H1 (cell line): ENCODE measurements at regions not wholly inside any gene's neighbourhood (a gene's known extent, or its start where the extent isn't known, plus 50 kb on each side); places are given as distances from the start of the nearest gene placed in this dataset.

Source experiments
- CTCF ChIA-PET: fragments of 300-600 bp; sonication (Branson Sonifier 250); formaldehyde crosslinking; loops from one replicate; lab custom pipeline; 2021; ENCODE audit not compliant: partially characterized antibody; lab: Charles Lee
- POLR2A ChIA-PET: fragments of 300-600 bp; sonication (Branson Sonifier 250); formaldehyde crosslinking; loops from one replicate; lab custom pipeline; 2021; ENCODE audit warnings: inconsistent platforms; ENCODE audit not compliant: partially characterized antibody; lab: Charles Lee
- DNase-seq, 2 experiments: peaks; one replicate each; pipeline versions ENCODE4 v3.0.0 to v3.0.0-alpha.2; 2010 to 2022; ENCODE audit warnings: low spot score in 2 of 2, low read depth in 1 of 2, mixed read lengths in 1 of 2
- FAIRE-seq: peaks from 2 replicates; lab custom pipeline; 2011; peaks lifted over from hg19 to GRCh38; lab: Jason Lieb, UNC
- H2AFZ ChIP-seq: 2 replicates; pipeline ENCODE4 v1.8.1; 2012; ENCODE audit warnings: low read length, inconsistent platforms
- H2AK5ac ChIP-seq: 2 replicates; pipeline ENCODE4 v1.6.1; 2013; ENCODE audit warnings: low read depth, low read length
- H2BK120ac ChIP-seq: replicated peaks from 2 replicates; pipeline ENCODE3; 2013; ENCODE audit warnings: low read depth, low read length, inconsistent platforms
- H2BK12ac ChIP-seq: 2 replicates; pipeline ENCODE4 v1.6.1; 2013; ENCODE audit warnings: low read depth, low read length
- H2BK15ac ChIP-seq: 2 replicates; pipeline ENCODE4 v1.6.1; 2013; ENCODE audit warnings: low read length
- H2BK20ac ChIP-seq: 2 replicates; pipeline ENCODE4 v1.6.1; 2013; ENCODE audit warnings: low read length
- H2BK5ac ChIP-seq: 2 replicates; pipeline ENCODE4 v1.6.1; 2013; ENCODE audit warnings: low read depth, low read length
- H3K14ac ChIP-seq: 2 replicates; pipeline ENCODE4 v1.6.1; 2013; ENCODE audit warnings: inconsistent platforms; ENCODE audit not compliant: insufficient read length
- H3K18ac ChIP-seq: 2 replicates; pipeline ENCODE4 v1.6.1; 2013; ENCODE audit warnings: low read length; ENCODE audit errors: extremely low read depth
- H3K23ac ChIP-seq: 2 replicates; pipeline ENCODE4 v1.6.1; 2013; ENCODE audit warnings: inconsistent platforms; ENCODE audit not compliant: insufficient read length
- H3K23me2 ChIP-seq: 2 replicates; pipeline ENCODE4 v1.6.1; 2013; ENCODE audit warnings: low read depth, low read length
- H3K27ac ChIP-seq: 2 replicates; pipeline ENCODE4 v1.6.1; 2011; ENCODE audit warnings: low read depth, low read length, inconsistent platforms
- H3K27me3 ChIP-seq, 4 experiments: replicated peaks in 1 of 4; 1 replicate in 1 of 4; 2 replicates in 3 of 4; pipeline versions ENCODE4 v1.6.1 to v1.8.1; 2011 to 2013; ENCODE audit warnings: low read length in 3 of 4, mild to moderate bottlenecking in 3 of 4, inconsistent platforms in 2 of 4, mixed read lengths in 2 of 4, moderate library complexity in 1 of 4; ENCODE audit not compliant: control insufficient read depth in 3 of 4, insufficient read depth in 3 of 4; ENCODE audit errors: extremely low read depth in 1 of 4
- H3K36me3 ChIP-seq, 4 experiments: 2 replicates each; pipeline versions ENCODE4 v1.6.1 to v1.8.1; 2011 to 2013; ENCODE audit warnings: mild to moderate bottlenecking in 4 of 4, low read length in 3 of 4, moderate library complexity in 2 of 4, control low read depth in 1 of 4, inconsistent platforms in 1 of 4; ENCODE audit not compliant: insufficient read depth in 4 of 4, control insufficient read depth in 2 of 4
- H3K4ac ChIP-seq: replicated peaks from 2 replicates; pipeline ENCODE3; 2013; ENCODE audit warnings: low read length, low read depth, mixed read lengths, inconsistent platforms; ENCODE audit not compliant: insufficient read length
- H3K4me1 ChIP-seq, 4 experiments: replicated peaks in 1 of 4; 1 replicate in 1 of 4; 2 replicates in 3 of 4; pipeline versions ENCODE4 v1.6.1 to v1.8.1; 2011 to 2013; ENCODE audit warnings: low read length in 3 of 4, inconsistent platforms in 2 of 4, mixed read lengths in 1 of 4; ENCODE audit not compliant: insufficient read depth in 4 of 4, control insufficient read depth in 3 of 4
- H3K4me2 ChIP-seq, 2 experiments: 2 replicates each; pipeline versions ENCODE4 v1.6.1 to v1.8.1; 2011 to 2013; ENCODE audit warnings: low read depth in 2 of 2, low read length in 2 of 2, control low read depth in 1 of 2, inconsistent platforms in 1 of 2, mild to moderate bottlenecking in 1 of 2; ENCODE audit not compliant: insufficient read depth in 1 of 2
- H3K4me3 ChIP-seq, 4 experiments: fragments of 200-600, 300-600 bp in 1 of 4; sonication (generic), shearing (Covaris generic), sonication (Bioruptor Twin) in 1 of 4; 2 replicates each; pipeline versions ENCODE4 v1.5.1 to v1.8.1; 2011 to 2016; ENCODE audit warnings: low read length in 4 of 4, low read depth in 3 of 4, control low read depth in 2 of 4, inconsistent platforms in 2 of 4, mild to moderate bottlenecking in 2 of 4, mixed read lengths in 1 of 4, moderate library complexity in 1 of 4; ENCODE audit not compliant: insufficient read depth in 2 of 4; ENCODE audit errors: extremely low read depth in 1 of 4
- H3K56ac ChIP-seq: replicated peaks from 2 replicates; pipeline ENCODE3; 2013; ENCODE audit warnings: low read depth, mild to moderate bottlenecking, mixed read lengths, low read length, inconsistent platforms; ENCODE audit not compliant: insufficient read length
- H3K79me1 ChIP-seq: 2 replicates; pipeline ENCODE4 v1.6.1; 2013; ENCODE audit warnings: low read depth, low read length, control low read depth
- H3K79me2 ChIP-seq, 2 experiments: 2 replicates each; pipeline versions ENCODE4 v1.6.1 to v1.8.1; 2012 to 2013; ENCODE audit warnings: low read length in 2 of 2, mild to moderate bottlenecking in 2 of 2, inconsistent platforms in 1 of 2; ENCODE audit not compliant: insufficient read depth in 2 of 2, control insufficient read depth in 1 of 2
- H3K9ac ChIP-seq, 4 experiments: replicated peaks in 1 of 4; 1 replicate in 1 of 4; 2 replicates in 3 of 4; pipeline versions ENCODE4 v1.6.1 to v1.8.1; 2011 to 2013; ENCODE audit warnings: low read depth in 3 of 4, low read length in 3 of 4, control low read depth in 2 of 4, mild to moderate bottlenecking in 2 of 4, moderate library complexity in 2 of 4, inconsistent platforms in 1 of 4; ENCODE audit errors: extremely low read depth in 1 of 4
- H3K9me3 ChIP-seq, 2 experiments: 2 replicates each; pipeline versions ENCODE4 v1.6.1 to v1.8.1; 2012 to 2013; ENCODE audit warnings: mild to moderate bottlenecking in 2 of 2, moderate library complexity in 2 of 2, control low read depth in 1 of 2, inconsistent platforms in 1 of 2, low read depth in 1 of 2, low read length in 1 of 2, mixed read lengths in 1 of 2; ENCODE audit not compliant: insufficient read depth in 2 of 2
- H4K20me1 ChIP-seq, 2 experiments: replicated peaks in 1 of 2; 2 replicates each; pipeline versions ENCODE3 to v1.8.1; 2011 to 2013; ENCODE audit warnings: inconsistent platforms in 2 of 2, low read length in 2 of 2, mild to moderate bottlenecking in 1 of 2; ENCODE audit not compliant: insufficient read depth in 2 of 2, control insufficient read depth in 1 of 2
- H4K5ac ChIP-seq: 2 replicates; pipeline ENCODE4 v1.6.1; 2013; ENCODE audit warnings: low read length, low read depth, mixed read lengths, inconsistent platforms; ENCODE audit not compliant: insufficient read length
- H4K8ac ChIP-seq: 2 replicates; pipeline ENCODE4 v1.8.0; 2013; ENCODE audit warnings: mild to moderate bottlenecking, moderate library complexity, low read length, inconsistent platforms; ENCODE audit not compliant: insufficient read depth; ENCODE audit errors: extremely low read depth
- H4K91ac ChIP-seq: replicated peaks from 2 replicates; pipeline ENCODE3; 2013; ENCODE audit warnings: low read length, mixed read lengths, inconsistent platforms; ENCODE audit not compliant: insufficient read length
- BRCA1 ChIP-seq: IDR thresholded peaks from 2 replicates; pipeline ENCODE4 v1.6.1; 2012; ENCODE audit warnings: low read depth, low read length, improper control_type of control experiment
- CEBPB ChIP-seq: IDR thresholded peaks from 2 replicates; pipeline ENCODE4 v1.6.1; 2012; ENCODE audit warnings: low read depth, low read length
- CHD2 ChIP-seq: IDR thresholded peaks from 2 replicates; pipeline ENCODE4 v1.6.1; 2012; ENCODE audit warnings: low read length, improper control_type of control experiment
- CREB1 ChIP-seq: IDR thresholded peaks from 2 replicates; pipeline ENCODE4 v1.6.1; 2012; ENCODE audit warnings: inconsistent platforms
- JUN ChIP-seq: IDR thresholded peaks from 2 replicates; pipeline ENCODE4 v1.6.1; 2011; ENCODE audit warnings: low read depth, mild to moderate bottlenecking, improper control_type of control experiment, low read length
- NRF1 ChIP-seq: IDR thresholded peaks from 2 replicates; pipeline ENCODE4 v1.6.1; 2011; ENCODE audit warnings: mild to moderate bottlenecking, low read depth, low read length, improper control_type of control experiment
- RAD21 ChIP-seq, 2 experiments: IDR thresholded peaks in 1 of 2; conservative IDR thresholded peaks in 1 of 2; 2 replicates each; pipeline ENCODE4 v1.6.1; 2011; ENCODE audit warnings: low read depth in 2 of 2, low read length in 2 of 2, improper control_type of control experiment in 1 of 2, inconsistent platforms in 1 of 2, mild to moderate bottlenecking in 1 of 2, moderate library complexity in 1 of 2
- RBBP5 ChIP-seq: IDR thresholded peaks from 2 replicates; pipeline ENCODE4 v1.7.1; 2012; ENCODE audit warnings: low read depth, mild to moderate bottlenecking, inconsistent platforms, low read length, moderate library complexity, borderline replicate concordance
- RXRA ChIP-seq: IDR thresholded peaks from 2 replicates; pipeline ENCODE4 v1.6.1; 2011; ENCODE audit warnings: low read depth, mild to moderate bottlenecking, low read length, moderate library complexity; ENCODE audit not compliant: insufficient read depth
- TBP ChIP-seq: IDR thresholded peaks from 2 replicates; pipeline ENCODE4 v1.6.1; 2011; ENCODE audit warnings: low read depth, low read length, improper control_type of control experiment
- TEAD4 ChIP-seq: IDR thresholded peaks from 2 replicates; pipeline ENCODE4 v1.6.1; 2012; ENCODE audit warnings: low read depth, low read length, inconsistent platforms, mixed read lengths
- WGBS, 2 experiments: shearing (Covaris generic) in 1 of 2; methylation state at CpG; one replicate each; pipeline versions ENCODE4 v1.1.6 to v1.1.7; 2013 to 2015; ENCODE audit warnings: low lambda C conversion rate in 2 of 2, mixed read lengths in 2 of 2, inconsistent platforms in 1 of 2, low coverage in 1 of 2, missing lambda C conversion rate in 1 of 2; ENCODE audit not compliant: insufficient replicate concordance in 2 of 2, insufficient coverage in 1 of 2, insufficient read length in 1 of 2; ENCODE audit errors: extremely low coverage in 1 of 2, missing lambda C conversion rate in 1 of 2; 5-methylcytosine and 5-hydroxymethylcytosine counted together

DNA sequence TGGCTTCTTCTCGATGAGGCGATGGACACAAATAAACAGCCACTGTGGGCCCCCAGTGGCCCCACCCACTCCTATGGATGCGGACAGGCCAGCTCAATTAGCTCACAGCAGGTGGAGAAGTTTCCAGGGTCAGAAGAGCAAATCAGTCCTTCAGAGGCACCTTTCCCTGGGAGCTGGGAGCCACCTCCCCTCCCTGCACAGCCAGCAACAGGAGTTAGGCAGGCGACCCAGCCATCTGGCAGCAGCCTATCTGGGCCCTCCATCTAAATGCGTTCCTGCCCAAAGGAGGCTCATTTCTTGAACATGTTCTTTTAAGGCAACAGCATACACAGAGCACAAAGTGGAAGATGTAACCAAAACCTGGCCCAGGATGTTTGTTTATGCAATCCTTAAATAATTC, 211.9 kb upstream of the ARRDC4 start:
- no peak for DNase-seq

More for the DNA sequence above, 211.9 kb upstream of the ARRDC4 start:
- FAIRE-seq, result no peak
- no peak for TF ChIP-seq CEBPB
- no peak for TF ChIP-seq RXRA
- TF ChIP-seq TEAD4, result no peak
- no peak for TF ChIP-seq RAD21 (IDR thresholded peaks at IDR 0.05 in 1 of 2, conservative IDR thresholded peaks at IDR 0.05 in 1 of 2; ENCODE audit: low read depth in 2 of 2, low read length in 2 of 2)
- no peak for TF ChIP-seq JUN
- TF ChIP-seq NRF1, result no peak
- TF ChIP-seq TBP, result no peak
- TF ChIP-seq CREB1, result no peak
- no peak for TF ChIP-seq RBBP5
- TF ChIP-seq BRCA1, result no peak
- no peak for TF ChIP-seq CHD2
- H3K9ac ChIP-seq, result no peak overlapping the region
- H4K20me1 ChIP-seq, result no peaks in the 10 kb centered on the region
- H3K23me2 ChIP-seq, result no peaks in the 10 kb centered on the region; the same call in 1 of the 2 replicates
- no peak overlapping the region for H3K4me3 ChIP-seq
- H3K36me3 ChIP-seq, result no peaks in the 10 kb centered on the region
- no peaks in the 10 kb centered on the region for H3K27me3 ChIP-seq
- H3K14ac ChIP-seq, result no peak overlapping the region
- ChIA-PET CTCF (interaction anchor here (0.8 to 1.9 kb wide), 3 partner anchors 429 to 547 kb away, joined by 3 to 6 read pairs (median 3); no protein-coding TSS in a partner anchor), POLR2A (no interaction called here)
- no peak overlapping the region for H3K27ac ChIP-seq
- H2BK120ac ChIP-seq, result no peak overlapping the region
- H4K91ac ChIP-seq, result no peak overlapping the region
- H3K4ac ChIP-seq, result no peak overlapping the region
- no peaks in the 10 kb centered on the region for H3K9me3 ChIP-seq
- no peaks in the 10 kb centered on the region for H3K79me2 ChIP-seq
- H3K23ac ChIP-seq, result no peak overlapping the region
- no peak overlapping the region for H4K8ac ChIP-seq
- no peak overlapping the region for H3K4me2 ChIP-seq
- no peak overlapping the region for H2BK5ac ChIP-seq
- H2BK12ac ChIP-seq, result no peak overlapping the region
- no peak overlapping the region for H3K18ac ChIP-seq
- H2BK15ac ChIP-seq, result no peak overlapping the region
- H3K56ac ChIP-seq, result no peak overlapping the region
- H3K79me1 ChIP-seq, result no peaks in the 10 kb centered on the region
- H2AK5ac ChIP-seq, result no peak overlapping the region
- H2AFZ ChIP-seq, result no peak overlapping the region
- H2BK20ac ChIP-seq, result no peak overlapping the region
- H4K5ac ChIP-seq, result no peak overlapping the region
- WGBS, 2 experiments, result 90% methylated on average over 5 of the region's 5 CpGs; no CpG with 5 or more reads in 1 of the 2 experiments
- H3K4me1 ChIP-seq, result peaks cover 0 to 6% (median 0%) of the 10 kb centered on the region in 4 experiments; a peak in 1 of 7 replicates
